ENCODE measurements at regions not wholly inside any gene's neighbourhood (a gene's known extent, or its start where the extent isn't known, plus 50 kb on each side); places are given as distances from the start of the nearest gene placed in this dataset.

DNA sequence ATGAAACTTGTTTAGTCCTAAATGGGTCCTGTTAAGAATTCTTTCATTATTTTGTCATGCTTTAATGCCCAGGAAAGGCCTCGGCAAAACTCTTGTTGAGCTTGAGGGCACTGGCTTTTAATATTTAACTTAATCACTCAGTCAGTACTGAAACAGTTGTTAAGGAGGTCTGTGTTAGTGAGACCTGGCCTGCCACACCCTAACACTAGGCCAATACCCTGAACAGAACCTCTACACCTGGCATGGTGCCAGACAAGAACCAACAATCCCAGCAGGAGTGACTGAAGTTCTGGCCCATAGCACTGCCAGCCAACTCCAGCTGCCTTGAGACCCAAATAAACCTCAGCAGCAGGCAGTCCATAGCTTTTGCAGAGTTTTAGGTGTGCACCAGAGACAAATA is 85.7 kb upstream of the ITM2A start:
- TF ChIP-seq SPI1 (IDR thresholded peaks at IDR 0.05; ENCODE audit: low read depth, low read length) (no peak), TAF1 (IDR thresholded peaks at IDR 0.05; ENCODE audit: low read depth, low read length) (no peak), POU2F2 (IDR thresholded peaks at IDR 0.05; ENCODE audit: low read depth, low read length) (no peak), POLR2A (IDR thresholded peaks at IDR 0.05; ENCODE audit: low read depth, low read length) (no peak), PAX5 (IDR thresholded peaks at IDR 0.05; ENCODE audit: insufficient read depth, low read length, severe bottlenecking) (no peak), POLR2AphosphoS5 (IDR thresholded peaks at IDR 0.05; ENCODE audit: low read depth, low read length) (no peak)
- DNase-seq (ENCODE audit: insufficient read length, low spot score): no peak
- no peak for FAIRE-seq

DNA sequence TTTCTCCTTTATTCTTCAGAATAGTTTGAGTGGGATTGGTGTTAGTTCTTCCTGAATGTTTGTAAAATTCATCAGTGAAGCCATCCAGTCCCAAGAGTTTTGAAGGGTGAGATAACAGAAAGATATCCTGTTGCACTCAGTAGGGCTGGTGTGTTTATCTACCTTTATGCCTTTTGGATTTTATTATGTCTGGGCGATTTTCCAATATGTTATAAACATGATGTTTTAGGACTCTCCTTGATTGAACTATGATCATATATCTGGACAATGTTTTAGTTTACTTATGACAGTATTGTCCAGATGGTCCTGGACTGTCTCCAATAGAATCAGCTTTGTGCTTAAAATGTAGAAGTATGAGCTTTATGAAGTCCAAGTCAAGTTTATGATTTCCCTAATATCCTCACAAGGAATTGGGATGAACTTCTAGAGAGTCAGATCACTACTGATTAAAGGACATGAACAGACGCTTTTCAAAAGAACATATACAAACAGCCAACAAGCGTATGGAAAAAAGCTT is 77.6 kb upstream of the ITM2A start:
- FAIRE-seq (no peak), DNase-seq (ENCODE audit: insufficient read length, low spot score) (no peak)
- TF ChIP-seq TAF1 (IDR thresholded peaks at IDR 0.05; ENCODE audit: low read depth, low read length) (no peak), POLR2AphosphoS5 (IDR thresholded peaks at IDR 0.05; ENCODE audit: low read depth, low read length) (no peak), SPI1 (IDR thresholded peaks at IDR 0.05; ENCODE audit: low read depth, low read length) (no peak), POLR2A (IDR thresholded peaks at IDR 0.05; ENCODE audit: low read depth, low read length) (no peak)

DNA sequence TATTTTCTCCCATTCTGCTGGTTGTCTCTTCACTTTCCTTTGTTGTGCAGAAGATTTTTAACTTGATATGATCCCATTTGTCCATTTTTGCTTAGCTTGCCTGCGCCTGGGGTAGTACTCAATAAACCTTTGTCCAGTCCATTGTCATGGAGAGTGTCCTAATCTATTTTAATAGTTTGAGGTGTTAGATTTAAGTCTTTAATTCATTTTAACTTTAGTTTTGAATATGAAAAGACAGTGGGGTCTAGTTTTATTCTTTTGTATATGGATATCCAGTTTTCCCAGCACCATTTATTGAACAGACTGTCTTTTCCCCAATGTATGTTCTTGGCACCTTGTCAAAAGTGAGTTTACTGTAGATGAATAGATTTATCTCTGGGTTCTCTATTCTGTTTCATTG is 76.0 kb upstream of the ITM2A start:
- DNase-seq (ENCODE audit: insufficient read length, low spot score) (no peak), FAIRE-seq (no peak)
- TF ChIP-seq POLR2A (IDR thresholded peaks at IDR 0.05; ENCODE audit: low read depth, low read length) (no peak), PAX5 (IDR thresholded peaks at IDR 0.05; ENCODE audit: insufficient read depth, low read length, severe bottlenecking) (no peak), SPI1 (IDR thresholded peaks at IDR 0.05; ENCODE audit: low read depth, low read length) (no peak), POU2F2 (IDR thresholded peaks at IDR 0.05; ENCODE audit: low read depth, low read length) (no peak), POLR2AphosphoS5 (IDR thresholded peaks at IDR 0.05; ENCODE audit: low read depth, low read length) (no peak), TAF1 (IDR thresholded peaks at IDR 0.05; ENCODE audit: low read depth, low read length) (no peak)

DNA sequence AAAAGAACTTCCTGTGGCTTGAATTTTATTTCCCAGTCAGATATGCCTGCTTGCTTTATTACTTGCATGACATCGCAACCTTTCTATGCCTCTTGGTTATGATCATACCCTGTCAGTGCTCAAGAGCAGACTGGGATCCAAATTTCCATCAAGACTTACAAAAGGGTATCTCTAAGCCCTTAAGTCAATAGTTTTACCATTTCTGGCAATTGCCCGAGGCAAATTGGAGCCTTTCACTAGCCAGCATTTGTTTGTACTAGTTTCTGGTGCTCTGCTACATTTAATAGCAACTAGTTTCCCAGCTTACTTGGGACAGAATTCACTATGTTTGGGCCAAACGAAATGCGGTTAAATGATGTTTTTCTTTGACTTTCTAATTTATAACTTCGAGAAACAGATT is 73.2 kb upstream of the ITM2A start:
- no peak for DNase-seq (ENCODE audit: insufficient read length, low spot score)
- TF ChIP-seq POLR2AphosphoS5 (IDR thresholded peaks at IDR 0.05; ENCODE audit: low read depth, low read length) (no peak), SPI1 (IDR thresholded peaks at IDR 0.05; ENCODE audit: low read depth, low read length) (no peak), POLR2A (IDR thresholded peaks at IDR 0.05; ENCODE audit: low read depth, low read length) (no peak), TAF1 (IDR thresholded peaks at IDR 0.05; ENCODE audit: low read depth, low read length) (no peak), PAX5 (IDR thresholded peaks at IDR 0.05; ENCODE audit: insufficient read depth, low read length, severe bottlenecking) (no peak), POU2F2 (IDR thresholded peaks at IDR 0.05; ENCODE audit: low read depth, low read length) (no peak)
- FAIRE-seq: no peak

Measured in GM12891 (cell line).